ENCODE measurements at regions not wholly inside any gene's neighbourhood (a gene's known extent, or its start where the extent isn't known, plus 50 kb on each side); places are given as distances from the start of the nearest gene placed in this dataset.

- no peak for DNase-seq
- H3K36me3 ChIP-seq: no peaks in the 10 kb centered on the region
- H3K9me3 ChIP-seq: no peaks in the 10 kb centered on the region
- H3K27me3 ChIP-seq: no peaks in the 10 kb centered on the region
- WGBS, 2 donors: 55 to 69% methylated on average over 1 of the region's 1 CpG
- H3K27ac ChIP-seq: no peak overlapping the region
- H3K4me1 ChIP-seq: no peaks in the 10 kb centered on the region
- no peak overlapping the region for H3K4me3 ChIP-seq
- intact Hi-C loops (cut with DNase I): no loop called here
- TF ChIP-seq, protein P1, sequence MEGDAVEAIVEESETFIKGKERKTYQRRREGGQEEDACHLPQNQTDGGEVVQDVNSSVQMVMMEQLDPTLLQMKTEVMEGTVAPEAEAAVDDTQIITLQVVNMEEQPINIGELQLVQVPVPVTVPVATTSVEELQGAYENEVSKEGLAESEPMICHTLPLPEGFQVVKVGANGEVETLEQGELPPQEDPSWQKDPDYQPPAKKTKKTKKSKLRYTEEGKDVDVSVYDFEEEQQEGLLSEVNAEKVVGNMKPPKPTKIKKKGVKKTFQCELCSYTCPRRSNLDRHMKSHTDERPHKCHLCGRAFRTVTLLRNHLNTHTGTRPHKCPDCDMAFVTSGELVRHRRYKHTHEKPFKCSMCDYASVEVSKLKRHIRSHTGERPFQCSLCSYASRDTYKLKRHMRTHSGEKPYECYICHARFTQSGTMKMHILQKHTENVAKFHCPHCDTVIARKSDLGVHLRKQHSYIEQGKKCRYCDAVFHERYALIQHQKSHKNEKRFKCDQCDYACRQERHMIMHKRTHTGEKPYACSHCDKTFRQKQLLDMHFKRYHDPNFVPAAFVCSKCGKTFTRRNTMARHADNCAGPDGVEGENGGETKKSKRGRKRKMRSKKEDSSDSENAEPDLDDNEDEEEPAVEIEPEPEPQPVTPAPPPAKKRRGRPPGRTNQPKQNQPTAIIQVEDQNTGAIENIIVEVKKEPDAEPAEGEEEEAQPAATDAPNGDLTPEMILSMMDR (IDR thresholded peaks at IDR 0.05): no peak
- no peak for TF ChIP-seq POLR2A (IDR thresholded peaks at IDR 0.05)
Measured at GRCh38 chr14:85824526-85824925, 294.6 kb downstream of the FLRT2 start.

GRCh38 chr14:85822236-85822635 is 292.3 kb downstream of the FLRT2 start:
- Histone ChIP-seq H3K4me3 (no peak overlapping the region), H3K27ac (no peak overlapping the region), H3K4me1 (no peaks in the 10 kb centered on the region), H3K36me3 (no peaks in the 10 kb centered on the region), H3K9me3 (no peaks in the 10 kb centered on the region), H3K27me3 (no peaks in the 10 kb centered on the region)
- intact Hi-C loops (cut with DNase I): no loop called here
- no peak for DNase-seq
- WGBS, 2 donors: 82 to 83% methylated on average over 3 of the region's 3 CpGs
- no peak for TF ChIP-seq POLR2A (IDR thresholded peaks at IDR 0.05)
- TF ChIP-seq, protein P1 (IDR thresholded peaks at IDR 0.05): no peak

DNA sequence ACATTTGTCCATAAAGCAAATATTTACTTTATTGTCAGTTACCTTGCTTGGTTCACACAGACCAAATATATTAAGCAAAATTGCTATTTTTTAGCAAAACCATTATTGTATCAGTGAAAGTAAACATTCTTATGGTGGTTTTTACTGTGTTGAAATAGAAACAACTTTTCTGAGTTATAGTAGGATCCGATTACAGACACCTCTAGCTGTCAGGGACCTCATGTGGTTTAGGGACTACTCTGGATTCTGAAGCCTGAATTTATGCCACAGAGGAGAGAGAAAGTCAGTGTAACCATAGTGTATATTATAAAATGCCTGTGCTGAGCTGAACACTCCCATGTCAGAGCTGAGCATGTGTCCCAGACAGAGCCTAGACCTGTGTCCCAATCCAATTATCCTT is 287.5 kb downstream of the FLRT2 start:
- Histone ChIP-seq H3K4me3 (no peak overlapping the region), H3K4me1 (no peaks in the 10 kb centered on the region), H3K36me3 (no peaks in the 10 kb centered on the region), H3K9me3 (no peaks in the 10 kb centered on the region), H3K27me3 (no peaks in the 10 kb centered on the region), H3K27ac (no peak overlapping the region)
- intact Hi-C loops (cut with DNase I): no loop called here
- WGBS, 2 donors: 63 to 81% methylated on average over 1 of the region's 1 CpG
- TF ChIP-seq, protein P1 (IDR thresholded peaks at IDR 0.05): no peak
- no peak for TF ChIP-seq POLR2A (IDR thresholded peaks at IDR 0.05)
- no peak for DNase-seq

- H3K36me3 ChIP-seq: no peaks in the 10 kb centered on the region
- intact Hi-C loops (cut with DNase I): no loop called here
- H3K4me3 ChIP-seq: no peak overlapping the region
- H3K9me3 ChIP-seq: no peaks in the 10 kb centered on the region
- WGBS, 2 donors: 47 to 68% methylated on average over 2 of the region's 2 CpGs
- no peak for TF ChIP-seq POLR2A (IDR thresholded peaks at IDR 0.05)
- TF ChIP-seq, protein P1 (IDR thresholded peaks at IDR 0.05): no peak
- no peaks in the 10 kb centered on the region for H3K4me1 ChIP-seq
- DNase-seq: no peak
- no peak overlapping the region for H3K27ac ChIP-seq
- no peaks in the 10 kb centered on the region for H3K27me3 ChIP-seq
Measured at GRCh38 chr14:85813040-85813439, 283.1 kb downstream of the FLRT2 start.

GRCh38 chr14:85811340-85811739 is 281.4 kb downstream of the FLRT2 start:
- DNase-seq: no peak
- WGBS, 2 donors: 27 to 42% methylated on average over 1 of the region's 1 CpG
- Histone ChIP-seq H3K36me3 (no peaks in the 10 kb centered on the region), H3K27me3 (no peaks in the 10 kb centered on the region), H3K4me1 (no peaks in the 10 kb centered on the region), H3K27ac (no peak overlapping the region), H3K9me3 (no peaks in the 10 kb centered on the region), H3K4me3 (no peak overlapping the region)
- intact Hi-C loops (cut with DNase I): no loop called here
- TF ChIP-seq, protein P1 (IDR thresholded peaks at IDR 0.05): no peak
- no peak for TF ChIP-seq POLR2A (IDR thresholded peaks at IDR 0.05)

Data from esophagus squamous epithelium (tissue), 5 donors.